HCT116 (cell line): ENCODE measurements at regions not wholly inside any gene's neighbourhood (a gene's known extent, or its start where the extent isn't known, plus 50 kb on each side); places are given as distances from the start of the nearest gene placed in this dataset.

Source experiments
- ATAC-seq: fragments of 200-7000 bp; cut with Tn5 transposase; 2 replicates; pipeline ENCODE4 v1.9.1; 2020; ENCODE audit warnings: mild to moderate bottlenecking, moderate library complexity
- BruUV-seq: library from RNA; stranded (reverse); fragments of 400-500 nt; replicated peaks from 2 replicates; lab custom pipeline; 2021; lab: Mats Ljungman, UMichigan
- CTCF ChIA-PET: fragments of 300-600 bp; sonication (Branson Sonifier 250); formaldehyde crosslinking; loops from one replicate; lab custom pipeline; 2021; ENCODE audit warnings: antibody characterized with exemption; lab: Charles Lee
- POLR2A ChIA-PET: fragments of 300-600, 350-600 bp; sonication (Branson Sonifier 250); formaldehyde crosslinking; loops from one replicate; lab custom pipeline; 2021; ENCODE audit warnings: antibody characterized with exemption; lab: Charles Lee
- RAD21 ChIA-PET, 2 experiments: fragments of 300-600 bp; sonication (Branson Sonifier 250); formaldehyde crosslinking; loops; one replicate each; lab custom pipeline; 2023; ENCODE audit warnings: low total read pairs in 2 of 2; ENCODE audit not compliant: uncharacterized antibody in 2 of 2, unreplicated experiment in 2 of 2, low non-redundant PET in 1 of 2; lab: Charles Lee
- DNase-seq: peaks from one replicate; pipeline ENCODE4 v3.0.0-alpha.2; 2010; ENCODE audit warnings: low read depth, low spot score
- H2AFZ ChIP-seq: fragments of 200-600 bp; shearing (Covaris generic), sonication (generic); 2 replicates; pipeline ENCODE4 v1.6.1; 2017; ENCODE audit warnings: low read depth, mixed run types, mixed read lengths, antibody characterized with exemption, low read length; ENCODE audit not compliant: poor library complexity, severe bottlenecking
- H3K27ac ChIP-seq: 2 replicates; pipeline ENCODE4 v1.5.1; 2012; ENCODE audit warnings: low read depth, low read length
- H3K27me3 ChIP-seq: fragments of 200-600 bp; sonication (generic); 2 replicates; pipeline ENCODE4 v1.6.1; 2016; ENCODE audit warnings: mixed run types, low read length, mixed read lengths; ENCODE audit not compliant: insufficient read depth
- H3K36me3 ChIP-seq, 2 experiments: fragments of 200-500 bp in 1 of 2; fragments of 200-600 bp in 1 of 2; sonication (Bioruptor generic) in 1 of 2; sonication (generic) in 1 of 2; 2 replicates each; pipeline versions ENCODE4 v1.5.1 to v1.6.1; 2014 to 2016; ENCODE audit warnings: low read length in 2 of 2, inconsistent platforms in 1 of 2, mixed read lengths in 1 of 2, mixed run types in 1 of 2; ENCODE audit not compliant: insufficient read depth in 2 of 2, control insufficient read depth in 1 of 2
- H3K4me1 ChIP-seq, 2 experiments: fragments of 200-600 bp in 1 of 2; sonication (generic) in 1 of 2; 2 replicates each; pipeline versions ENCODE4 v1.5.1 to v1.6.1; 2012 to 2017; ENCODE audit warnings: low read length in 2 of 2, inconsistent platforms in 1 of 2, mild to moderate bottlenecking in 1 of 2, mixed read lengths in 1 of 2, mixed run types in 1 of 2, moderate library complexity in 1 of 2; ENCODE audit not compliant: insufficient read depth in 2 of 2, control insufficient read depth in 1 of 2
- H3K4me2 ChIP-seq: fragments of 200-600 bp; sonication (generic); 2 replicates; pipeline ENCODE4 v1.6.1; 2017; ENCODE audit warnings: mixed run types, low read length, mixed read lengths
- H3K4me3 ChIP-seq, 2 experiments: fragments of 200-600 bp in 1 of 2; sonication (generic) in 1 of 2; replicated peaks in 1 of 2; 2 replicates each; pipeline ENCODE4 v1.5.1; 2011 to 2016; ENCODE audit warnings: low read length in 2 of 2, control low read depth in 1 of 2, low read depth in 1 of 2, mild to moderate bottlenecking in 1 of 2, mixed read lengths in 1 of 2, mixed run types in 1 of 2
- H3K79me2 ChIP-seq: fragments of 200-600 bp; sonication (generic); 2 replicates; pipeline ENCODE4 v1.6.1; 2017; ENCODE audit warnings: mild to moderate bottlenecking, mixed run types, low read length, moderate library complexity, mixed read lengths; ENCODE audit not compliant: insufficient read depth
- H3K9ac ChIP-seq: fragments of 200-600 bp; sonication (generic); 2 replicates; pipeline ENCODE4 v1.6.1; 2016; ENCODE audit warnings: low read length, mixed read lengths
- H3K9me2 ChIP-seq: fragments of 200-600 bp; sonication (generic), shearing (Covaris generic); 2 replicates; pipeline ENCODE4 v1.6.1; 2017; ENCODE audit warnings: mixed run types, mild to moderate bottlenecking, moderate library complexity; ENCODE audit not compliant: insufficient read depth
- H3K9me3 ChIP-seq, 2 experiments: fragments of 200-500 bp in 1 of 2; fragments of 200-600 bp in 1 of 2; sonication (Bioruptor generic) in 1 of 2; sonication (generic) in 1 of 2; 2 replicates each; pipeline ENCODE4 v1.6.1; 2014 to 2017; ENCODE audit warnings: low read length in 2 of 2, mixed read lengths in 2 of 2, inconsistent platforms in 1 of 2, low read depth in 1 of 2, mild to moderate bottlenecking in 1 of 2, mixed run types in 1 of 2, moderate library complexity in 1 of 2; ENCODE audit not compliant: control insufficient read depth in 1 of 2, insufficient read depth in 1 of 2
- H4K20me1 ChIP-seq: fragments of 200-600 bp; sonication (generic), shearing (Covaris generic); 2 replicates; pipeline ENCODE4 v1.6.1; 2017; ENCODE audit warnings: mixed run types, mild to moderate bottlenecking, moderate library complexity; ENCODE audit not compliant: insufficient read depth
- ATF3 ChIP-seq: IDR thresholded peaks from 2 replicates; pipeline ENCODE4 v1.6.1; 2012
- CBX3 ChIP-seq: IDR thresholded peaks from 2 replicates; pipeline ENCODE4 v1.6.1; 2012; ENCODE audit warnings: low read depth
- CEBPB ChIP-seq: IDR thresholded peaks from 2 replicates; pipeline ENCODE4 v1.6.1; 2012; ENCODE audit warnings: low read depth
- ELF1 ChIP-seq: IDR thresholded peaks from 2 replicates; pipeline ENCODE4 v1.6.1; 2012; ENCODE audit warnings: low read depth, borderline replicate concordance
- EZH2 ChIP-seq: fragments of 200-600 bp; sonication (generic); IDR thresholded peaks from 2 replicates; pipeline ENCODE4 v1.6.1; 2017; ENCODE audit warnings: antibody characterized with exemption, mixed run types
- FOSL1 ChIP-seq: IDR thresholded peaks from 2 replicates; pipeline ENCODE4 v1.6.1; 2012; ENCODE audit warnings: low read depth
- JUND ChIP-seq: IDR thresholded peaks from 2 replicates; pipeline ENCODE4 v1.6.1; 2012
- MAX ChIP-seq: IDR thresholded peaks from 2 replicates; pipeline ENCODE4 v1.6.1; 2012
- RAD21 ChIP-seq: IDR thresholded peaks from 2 replicates; pipeline ENCODE4 v1.6.1; 2012; ENCODE audit warnings: low read depth, mild to moderate bottlenecking
- REST ChIP-seq: IDR thresholded peaks from 2 replicates; pipeline ENCODE4 v1.6.1; 2012; ENCODE audit warnings: low read depth
- SIN3A ChIP-seq: IDR thresholded peaks from 2 replicates; pipeline ENCODE4 v1.6.1; 2012; ENCODE audit warnings: low read depth
- TCF7L2 ChIP-seq: IDR thresholded peaks from 2 replicates; pipeline ENCODE4 v1.7.0; 2011; ENCODE audit warnings: borderline replicate concordance, inconsistent platforms; ENCODE audit not compliant: insufficient read depth, insufficient read length; ENCODE audit errors: extremely low read depth
- YY1 ChIP-seq: IDR thresholded peaks from 2 replicates; pipeline ENCODE4 v1.6.1; 2011; ENCODE audit warnings: low read length, low read depth, moderate library complexity, mild to moderate bottlenecking; ENCODE audit not compliant: insufficient replicate concordance; ENCODE audit errors: extremely low read depth
- ZFX ChIP-seq: fragments of 450-650 bp; IDR thresholded peaks from 2 replicates; pipeline ENCODE4 v1.6.1; 2017
- ZNF274 ChIP-seq: fragments of 200-500 bp; sonication (Bioruptor generic); IDR thresholded peaks from 2 replicates; pipeline ENCODE4 v1.6.1; 2014; ENCODE audit warnings: mild to moderate bottlenecking, low read depth, low read length, inconsistent platforms
- intact Hi-C: fragments of 100-400 bp; cut with micrococcal nuclease; formaldehyde crosslinking; loops from 2 replicates; pipeline ENCODE4 v1.10.0; 2022

- Histone ChIP-seq H3K4me2 (no peak overlapping the region), H3K36me3 (no peaks in the 10 kb centered on the region), H3K4me1 (no peaks in the 10 kb centered on the region), H4K20me1 (no peaks in the 10 kb centered on the region), H3K79me2 (no peaks in the 10 kb centered on the region), H2AFZ (no peak overlapping the region), H3K4me3 (no peak overlapping the region), H3K27ac (no peak overlapping the region), H3K9ac (no peak overlapping the region), H3K9me3 (no peaks in the 10 kb centered on the region), H3K9me2 (no peaks in the 10 kb centered on the region), H3K27me3 (no peaks in the 10 kb centered on the region)
- CTCF ChIA-PET = interaction anchor here (1.4 kb wide), 1 partner anchor 137 kb away, joined by 4 read pairs; no protein-coding TSS in a partner anchor
- TF ChIP-seq TCF7L2 (no peak), CBX3 (no peak), YY1 (no peak), FOSL1 (no peak), RAD21 (no peak), MAX (no peak), CEBPB (no peak), EZH2 (no peak)
- POLR2A ChIA-PET = no interaction called here
- RAD21 ChIA-PET = no interaction called here
- intact Hi-C loops = no loop called here
- BruUV-seq = no TSS peak
- ATAC-seq (no peak), DNase-seq (no peak)
Measured at GRCh38 chr14:23773981-23774380, 137.8 kb downstream of the DHRS2 start.

- POLR2A ChIA-PET = no interaction called here
- Histone ChIP-seq H4K20me1 (no peaks in the 10 kb centered on the region), H2AFZ (no peak overlapping the region), H3K9me3 (no peaks in the 10 kb centered on the region), H3K9me2 (no peaks in the 10 kb centered on the region), H3K36me3 (no peaks in the 10 kb centered on the region), H3K27me3 (no peaks in the 10 kb centered on the region), H3K4me2 (no peak overlapping the region), H3K4me1 (no peaks in the 10 kb centered on the region)
- intact Hi-C loops = no loop called here
- DNase-seq = no peak
- CTCF ChIA-PET = no interaction called here
- BruUV-seq = no TSS peak
- ATAC-seq = no peak
- no peak for TF ChIP-seq MAX
- no peak for TF ChIP-seq REST
- no peak for TF ChIP-seq JUND
- TF ChIP-seq ZFX = no peak
- TF ChIP-seq CEBPB = no peak
- no peak for TF ChIP-seq EZH2
- TF ChIP-seq ELF1 = no peak
- TF ChIP-seq ZNF274 = no peak
- TF ChIP-seq ATF3 = no peak
- no peak for TF ChIP-seq SIN3A
- TF ChIP-seq, all 23 proteins: peak for 0
- RAD21 ChIA-PET = no interaction called here
- H3K27ac ChIP-seq = no peak overlapping the region
- no peak overlapping the region for H3K9ac ChIP-seq
- H3K4me3 ChIP-seq = no peak overlapping the region
- H3K79me2 ChIP-seq = no peaks in the 10 kb centered on the region
Measured at GRCh38 chr14:23776296-23776695, 140.1 kb downstream of the DHRS2 start.
